Astrocyte (in vitro differentiated cells and primary cell): ENCODE measurements at regions not wholly inside any gene's neighbourhood (a gene's known extent, or its start where the extent isn't known, plus 50 kb on each side); places are given as distances from the start of the nearest gene placed in this dataset.

Experiments used
- DNase-seq: peaks from one replicate; pipeline ENCODE4 v3.0.0-alpha.2; 2010; ENCODE audit warnings: low read depth
- FAIRE-seq: peaks from 2 replicates; lab custom pipeline; 2011; peaks lifted over from hg19 to GRCh38; lab: Jason Lieb, UNC
- H2AFZ ChIP-seq: 2 replicates; pipeline ENCODE4 v1.6.0; 2012; ENCODE audit warnings: low read depth, low read length, inconsistent platforms
- H3K27ac ChIP-seq: 2 replicates; pipeline ENCODE4 v1.5.1; 2011; ENCODE audit warnings: low read depth, low read length, inconsistent platforms
- H3K27me3 ChIP-seq: 2 replicates; pipeline ENCODE4 v1.6.0; 2011; ENCODE audit warnings: low read length, inconsistent platforms; ENCODE audit not compliant: insufficient read depth
- H3K36me3 ChIP-seq: 2 replicates; pipeline ENCODE4 v1.5.1; 2011; ENCODE audit warnings: low read length, inconsistent platforms; ENCODE audit not compliant: insufficient read depth
- H3K4me1 ChIP-seq: 2 replicates; pipeline ENCODE4 v1.5.1; 2011; ENCODE audit warnings: low read length, inconsistent platforms; ENCODE audit not compliant: insufficient read depth
- H3K4me2 ChIP-seq: 2 replicates; pipeline ENCODE4 v1.6.0; 2012; ENCODE audit warnings: low read length, inconsistent platforms
- H3K4me3 ChIP-seq: 2 replicates; pipeline ENCODE4 v1.5.1; 2011; ENCODE audit warnings: low read depth, mild to moderate bottlenecking, low read length, inconsistent platforms; ENCODE audit not compliant: insufficient read depth
- H3K79me2 ChIP-seq: 2 replicates; pipeline ENCODE4 v1.6.0; 2012; ENCODE audit warnings: mild to moderate bottlenecking, low read length, inconsistent platforms; ENCODE audit not compliant: insufficient read depth
- H3K9ac ChIP-seq: 2 replicates; pipeline ENCODE4 v1.6.0; 2012; ENCODE audit warnings: mild to moderate bottlenecking, low read length, inconsistent platforms
- H3K9me3 ChIP-seq: 2 replicates; pipeline ENCODE4 v1.5.1; 2012; ENCODE audit warnings: low read depth, mild to moderate bottlenecking, low read length, inconsistent platforms; ENCODE audit not compliant: insufficient read depth
- H4K20me1 ChIP-seq: 2 replicates; pipeline ENCODE4 v1.6.0; 2012; ENCODE audit warnings: low read length, inconsistent platforms; ENCODE audit not compliant: insufficient read depth
- H3K27ac Mint-ChIP-seq: one replicate; pipeline ENCODE4 v1.8.0; 2021; ENCODE audit warnings: mild to moderate bottlenecking, mixed read lengths; ENCODE audit not compliant: unreplicated experiment
- H3K27me3 Mint-ChIP-seq: one replicate; pipeline ENCODE4 v1.8.0; 2021; ENCODE audit warnings: low read depth, mixed read lengths; ENCODE audit not compliant: unreplicated experiment
- H3K36me3 Mint-ChIP-seq: one replicate; pipeline ENCODE4 v1.8.0; 2021; ENCODE audit warnings: low read depth, mixed read lengths; ENCODE audit not compliant: unreplicated experiment
- H3K4me1 Mint-ChIP-seq: one replicate; pipeline ENCODE4 v1.8.0; 2021; ENCODE audit warnings: low read depth, mixed read lengths; ENCODE audit not compliant: unreplicated experiment
- H3K4me3 Mint-ChIP-seq: one replicate; pipeline ENCODE4 v1.8.0; 2021; ENCODE audit warnings: mild to moderate bottlenecking, moderate library complexity, mixed read lengths; ENCODE audit not compliant: unreplicated experiment
- H3K9me3 Mint-ChIP-seq: one replicate; pipeline ENCODE4 v1.8.0; 2021; ENCODE audit warnings: mild to moderate bottlenecking, mixed read lengths; ENCODE audit not compliant: unreplicated experiment
- EZH2 ChIP-seq: IDR thresholded peaks from 2 replicates; pipeline ENCODE4 v1.6.1; 2012; ENCODE audit warnings: mild to moderate bottlenecking, low read length, inconsistent platforms; ENCODE audit not compliant: insufficient read depth
- TF ChIP-seq, protein P1 (sequence below): IDR thresholded peaks from 2 replicates; pipeline ENCODE4 v1.5.1; 2011; ENCODE audit warnings: low read depth, mild to moderate bottlenecking, inconsistent platforms, low read length, moderate library complexity; ENCODE audit not compliant: insufficient read depth

- Mint-ChIP-seq H3K4me3 (peak overlapping the region; percentile 54), H3K27me3 (no peaks in the 10 kb centered on the region), H3K27ac (peak overlapping the region; percentile 98), H3K4me1 (peaks cover 59% of the 10 kb centered on the region), H3K9me3 (peaks cover 5% of the 10 kb centered on the region), H3K36me3 (peaks cover 5% of the 10 kb centered on the region)
- H3K27me3 ChIP-seq, result no peaks in the 10 kb centered on the region
- H3K9me3 ChIP-seq, result no peaks in the 10 kb centered on the region
- H4K20me1 ChIP-seq, result no peaks in the 10 kb centered on the region
- H3K36me3 ChIP-seq, result no peaks in the 10 kb centered on the region
- H2AFZ ChIP-seq, result no peak overlapping the region
- DNase-seq (no peak), FAIRE-seq (no peak)
- no peaks in the 10 kb centered on the region for H3K79me2 ChIP-seq
- TF ChIP-seq, protein P1, sequence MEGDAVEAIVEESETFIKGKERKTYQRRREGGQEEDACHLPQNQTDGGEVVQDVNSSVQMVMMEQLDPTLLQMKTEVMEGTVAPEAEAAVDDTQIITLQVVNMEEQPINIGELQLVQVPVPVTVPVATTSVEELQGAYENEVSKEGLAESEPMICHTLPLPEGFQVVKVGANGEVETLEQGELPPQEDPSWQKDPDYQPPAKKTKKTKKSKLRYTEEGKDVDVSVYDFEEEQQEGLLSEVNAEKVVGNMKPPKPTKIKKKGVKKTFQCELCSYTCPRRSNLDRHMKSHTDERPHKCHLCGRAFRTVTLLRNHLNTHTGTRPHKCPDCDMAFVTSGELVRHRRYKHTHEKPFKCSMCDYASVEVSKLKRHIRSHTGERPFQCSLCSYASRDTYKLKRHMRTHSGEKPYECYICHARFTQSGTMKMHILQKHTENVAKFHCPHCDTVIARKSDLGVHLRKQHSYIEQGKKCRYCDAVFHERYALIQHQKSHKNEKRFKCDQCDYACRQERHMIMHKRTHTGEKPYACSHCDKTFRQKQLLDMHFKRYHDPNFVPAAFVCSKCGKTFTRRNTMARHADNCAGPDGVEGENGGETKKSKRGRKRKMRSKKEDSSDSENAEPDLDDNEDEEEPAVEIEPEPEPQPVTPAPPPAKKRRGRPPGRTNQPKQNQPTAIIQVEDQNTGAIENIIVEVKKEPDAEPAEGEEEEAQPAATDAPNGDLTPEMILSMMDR, result no peak
- TF ChIP-seq EZH2, result no peak
- H3K4me3 ChIP-seq, result no peak overlapping the region
- H3K9ac ChIP-seq, result peak overlapping the region; percentile 62
- peak overlapping the region; percentile 60 for H3K4me2 ChIP-seq
- peak overlapping the region; percentile 94 for H3K27ac ChIP-seq
- peaks cover 36% of the 10 kb centered on the region for H3K4me1 ChIP-seq
Observed at GRCh38 chr4:128527946-128528576, 240.4 kb upstream of the PGRMC2 start.

- no peaks in the 10 kb centered on the region for H3K79me2 ChIP-seq
- H2AFZ ChIP-seq, result no peak overlapping the region
- Mint-ChIP-seq H3K4me3 (no peak overlapping the region), H3K4me1 (peaks cover 62% of the 10 kb centered on the region), H3K9me3 (peaks cover 5% of the 10 kb centered on the region), H3K36me3 (peaks cover 2% of the 10 kb centered on the region), H3K27me3 (no peaks in the 10 kb centered on the region), H3K27ac (peak overlapping the region; percentile 98)
- peak overlapping the region; percentile 94 for H3K27ac ChIP-seq
- DNase-seq (peak; percentile 87), FAIRE-seq (no peak)
- no peaks in the 10 kb centered on the region for H4K20me1 ChIP-seq
- no peaks in the 10 kb centered on the region for H3K9me3 ChIP-seq
- TF ChIP-seq, protein P1, result no peak
- no peak for TF ChIP-seq EZH2
- H3K4me3 ChIP-seq, result no peak overlapping the region
- H3K27me3 ChIP-seq, result no peaks in the 10 kb centered on the region
- H3K4me2 ChIP-seq, result no peak overlapping the region
- H3K4me1 ChIP-seq, result peaks cover 37% of the 10 kb centered on the region
- no peak overlapping the region for H3K9ac ChIP-seq
- no peaks in the 10 kb centered on the region for H3K36me3 ChIP-seq
Observed at GRCh38 chr4:128527351-128527750, 239.7 kb upstream of the PGRMC2 start.

- Mint-ChIP-seq H3K27ac (peak overlapping the region; percentile 98), H3K4me1 (peaks cover 68% of the 10 kb centered on the region), H3K36me3 (peaks cover 3% of the 10 kb centered on the region), H3K4me3 (no peak overlapping the region), H3K27me3 (no peaks in the 10 kb centered on the region), H3K9me3 (peaks cover 3% of the 10 kb centered on the region)
- no peaks in the 10 kb centered on the region for H3K27me3 ChIP-seq
- peak overlapping the region; percentile 16 for H3K4me2 ChIP-seq
- H4K20me1 ChIP-seq, result no peaks in the 10 kb centered on the region
- H3K79me2 ChIP-seq, result no peaks in the 10 kb centered on the region
- no peaks in the 10 kb centered on the region for H3K9me3 ChIP-seq
- H3K4me3 ChIP-seq, result no peak overlapping the region
- no peaks in the 10 kb centered on the region for H3K36me3 ChIP-seq
- peak overlapping the region; percentile 45 for H3K9ac ChIP-seq
- H3K4me1 ChIP-seq, result peaks cover 49% of the 10 kb centered on the region
- FAIRE-seq (no peak), DNase-seq (peak; percentile 57)
- peak overlapping the region; percentile 7 for H2AFZ ChIP-seq
- peak overlapping the region; percentile 94 for H3K27ac ChIP-seq
- TF ChIP-seq, protein P1, result no peak
- no peak for TF ChIP-seq EZH2
Observed at GRCh38 chr4:128525992-128526630, 238.5 kb upstream of the PGRMC2 start.
